Nephron (organoid): ENCODE measurements at regions not wholly inside any gene's neighbourhood (a gene's known extent, or its start where the extent isn't known, plus 50 kb on each side); places are given as distances from the start of the nearest gene placed in this dataset.
"Not testable (repeated sequence)": the region's sequence is repeated elsewhere in the genome, so short reads cannot be mapped to it uniquely, and the experiment has no call there.

Experiments used
- H3K27ac Mint-ChIP-seq, 3 experiments: 2 replicates each; pipeline ENCODE4 v1.8.0; 2020; ENCODE audit warnings: mixed read lengths in 3 of 3, mild to moderate bottlenecking in 2 of 3, moderate library complexity in 1 of 3
- H3K27me3 Mint-ChIP-seq: 2 replicates; pipeline ENCODE4 v1.8.0; 2021; ENCODE audit warnings: low read depth, mild to moderate bottlenecking, moderate library complexity, mixed read lengths
- H3K36me3 Mint-ChIP-seq: 2 replicates; pipeline ENCODE4 v1.8.0; 2020; ENCODE audit warnings: low read depth, mixed read lengths
- H3K4me1 Mint-ChIP-seq: 2 replicates; pipeline ENCODE4 v1.8.0; 2020; ENCODE audit warnings: mixed read lengths
- H3K4me3 Mint-ChIP-seq, 3 experiments: 2 replicates each; pipeline ENCODE4 v1.8.0; 2020; ENCODE audit warnings: mild to moderate bottlenecking in 3 of 3, mixed read lengths in 3 of 3, moderate library complexity in 2 of 3
- H3K9me3 Mint-ChIP-seq: 2 replicates; pipeline ENCODE4 v1.8.0; 2020; ENCODE audit warnings: mixed read lengths
- CTCF ChIP-seq, 3 experiments: fragments of 200-600 bp; sonication (generic); IDR thresholded peaks; one replicate each; pipeline ENCODE4 v1.5.0; 2021; ENCODE audit warnings: antibody characterized with exemption in 3 of 3; ENCODE audit not compliant: unreplicated experiment in 3 of 3

- no peak overlapping the region for H3K27ac Mint-ChIP-seq
Observed at GRCh38 chr12:73632661-73633060, 905.0 kb upstream of the ATXN7L3B start.

GRCh38 chr12:73639397-73639796, 898.2 kb upstream of the ATXN7L3B start:
- H3K27me3 Mint-ChIP-seq, H3K27ac Mint-ChIP-seq, H3K36me3 Mint-ChIP-seq, H3K4me3 Mint-ChIP-seq, H3K9me3 Mint-ChIP-seq: not testable (repeated sequence)
- H3K4me1 Mint-ChIP-seq, result peaks cover 14% of the 10 kb centered on the region

More at GRCh38 chr12:73632661-73633060, 905.0 kb upstream of the ATXN7L3B start:
- peaks cover 14% of the 10 kb centered on the region for H3K4me1 Mint-ChIP-seq
- no peak for TF ChIP-seq CTCF (IDR thresholded peaks at IDR 0.05; ENCODE audit: unreplicated experiment in 3 of 3)
- H3K4me3 Mint-ChIP-seq, result no peak overlapping the region
- H3K9me3 Mint-ChIP-seq, result no peaks in the 10 kb centered on the region
- H3K27me3 Mint-ChIP-seq, result no peaks in the 10 kb centered on the region
- no peaks in the 10 kb centered on the region for H3K36me3 Mint-ChIP-seq

- no peak for TF ChIP-seq CTCF (IDR thresholded peaks at IDR 0.05; ENCODE audit: unreplicated experiment in 3 of 3)
- no peak overlapping the region for H3K4me3 Mint-ChIP-seq
- no peak overlapping the region for H3K27ac Mint-ChIP-seq
- H3K9me3 Mint-ChIP-seq, result peaks cover 22% of the 10 kb centered on the region
- H3K27me3 Mint-ChIP-seq, result no peaks in the 10 kb centered on the region
- H3K4me1 Mint-ChIP-seq, result no peaks in the 10 kb centered on the region
- peaks cover 4% of the 10 kb centered on the region for H3K36me3 Mint-ChIP-seq
Observed at GRCh38 chr12:73656375-73656774, 881.3 kb upstream of the ATXN7L3B start.

GRCh38 chr12:73659802-73660201, 877.8 kb upstream of the ATXN7L3B start:
- Mint-ChIP-seq H3K4me3 (no peak overlapping the region), H3K9me3 (peaks cover 7% of the 10 kb centered on the region), H3K27me3 (no peaks in the 10 kb centered on the region), H3K4me1 (peaks cover 4% of the 10 kb centered on the region), H3K27ac (no peak overlapping the region), H3K36me3 (no peaks in the 10 kb centered on the region)
- no peak for TF ChIP-seq CTCF (IDR thresholded peaks at IDR 0.05; ENCODE audit: unreplicated experiment in 3 of 3)

GRCh38 chr12:73665193-73665592, 872.4 kb upstream of the ATXN7L3B start:
- H3K36me3 Mint-ChIP-seq, result no peaks in the 10 kb centered on the region

GRCh38 chr12:73671550-73671949, 866.1 kb upstream of the ATXN7L3B start:
- not testable (repeated sequence) for H3K4me1 Mint-ChIP-seq, H3K4me3 Mint-ChIP-seq, H3K27me3 Mint-ChIP-seq, H3K36me3 Mint-ChIP-seq, H3K27ac Mint-ChIP-seq, H3K9me3 Mint-ChIP-seq

More at GRCh38 chr12:73665193-73665592, 872.4 kb upstream of the ATXN7L3B start:
- no peaks in the 10 kb centered on the region for H3K9me3 Mint-ChIP-seq
- H3K4me3 Mint-ChIP-seq, result no peak overlapping the region
- no peak for TF ChIP-seq CTCF (IDR thresholded peaks at IDR 0.05; ENCODE audit: unreplicated experiment in 3 of 3)
- H3K27me3 Mint-ChIP-seq, result peaks cover 3% of the 10 kb centered on the region
- no peak overlapping the region for H3K27ac Mint-ChIP-seq
- peaks cover 4% of the 10 kb centered on the region for H3K4me1 Mint-ChIP-seq

GRCh38 chr12:73677520-73678291, 859.9 kb upstream of the ATXN7L3B start:
- TF ChIP-seq CTCF (IDR thresholded peaks at IDR 0.05; ENCODE audit: unreplicated experiment in 3 of 3), result no peak
- Mint-ChIP-seq H3K27ac (no peak overlapping the region), H3K4me3 (no peak overlapping the region), H3K27me3 (no peaks in the 10 kb centered on the region), H3K36me3 (no peaks in the 10 kb centered on the region), H3K4me1 (no peaks in the 10 kb centered on the region), H3K9me3 (no peaks in the 10 kb centered on the region)
